HG03103 (cell line): ENCODE measurements at regions not wholly inside any gene's neighbourhood (a gene's known extent, or its start where the extent isn't known, plus 50 kb on each side); places are given as distances from the start of the nearest gene placed in this dataset.
"Not testable (repeated sequence)": the region's sequence is repeated elsewhere in the genome, so short reads cannot be mapped to it uniquely, and the experiment has no call there.

Source experiments
- ATAC-seq: cut with Tn5 transposase; IDR thresholded peaks from one replicate; pipeline ENCODE4 v1.9.1; 2021; ENCODE audit warnings: low read depth; ENCODE audit not compliant: unreplicated experiment

DNA sequence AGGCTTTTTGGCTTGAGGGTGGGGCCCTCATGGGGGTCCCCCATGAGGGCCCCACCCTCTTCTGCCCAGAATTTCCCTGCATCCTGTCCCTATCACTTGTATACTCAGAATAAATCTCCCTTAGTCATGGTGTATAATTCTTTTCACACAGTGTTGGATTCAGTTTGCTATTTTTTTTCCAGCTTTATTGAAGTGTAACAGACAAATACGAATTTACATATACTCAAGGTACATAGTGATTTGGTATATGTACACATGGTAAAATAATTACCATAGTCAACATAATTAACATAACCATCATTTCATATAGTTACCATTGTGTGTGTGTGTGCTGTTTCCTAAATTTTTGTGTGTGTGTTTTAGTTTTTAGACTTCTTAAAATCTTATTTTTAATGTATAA, 289.4 kb downstream of the CNTNAP3B start:
- not testable (repeated sequence) for ATAC-seq

- ATAC-seq: not testable (repeated sequence)
Observed at GRCh38 chr9:41838953-41839352, 290.3 kb downstream of the CNTNAP3B start.

DNA sequence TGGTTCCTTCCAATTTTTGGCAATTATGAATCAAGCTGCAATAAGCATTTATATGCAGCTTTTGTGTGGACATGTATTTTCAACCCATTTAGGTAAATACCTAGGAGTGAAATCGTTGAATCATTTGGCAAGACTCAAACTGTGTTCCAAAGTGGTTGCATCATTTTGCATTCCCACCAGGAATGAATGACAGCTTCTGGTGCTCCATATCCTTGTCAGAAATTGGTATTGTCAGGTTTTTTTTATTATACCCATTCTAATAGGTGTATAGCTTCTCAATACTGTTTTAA, 290.7 kb downstream of the CNTNAP3B start:
- ATAC-seq: not testable (repeated sequence)

DNA sequence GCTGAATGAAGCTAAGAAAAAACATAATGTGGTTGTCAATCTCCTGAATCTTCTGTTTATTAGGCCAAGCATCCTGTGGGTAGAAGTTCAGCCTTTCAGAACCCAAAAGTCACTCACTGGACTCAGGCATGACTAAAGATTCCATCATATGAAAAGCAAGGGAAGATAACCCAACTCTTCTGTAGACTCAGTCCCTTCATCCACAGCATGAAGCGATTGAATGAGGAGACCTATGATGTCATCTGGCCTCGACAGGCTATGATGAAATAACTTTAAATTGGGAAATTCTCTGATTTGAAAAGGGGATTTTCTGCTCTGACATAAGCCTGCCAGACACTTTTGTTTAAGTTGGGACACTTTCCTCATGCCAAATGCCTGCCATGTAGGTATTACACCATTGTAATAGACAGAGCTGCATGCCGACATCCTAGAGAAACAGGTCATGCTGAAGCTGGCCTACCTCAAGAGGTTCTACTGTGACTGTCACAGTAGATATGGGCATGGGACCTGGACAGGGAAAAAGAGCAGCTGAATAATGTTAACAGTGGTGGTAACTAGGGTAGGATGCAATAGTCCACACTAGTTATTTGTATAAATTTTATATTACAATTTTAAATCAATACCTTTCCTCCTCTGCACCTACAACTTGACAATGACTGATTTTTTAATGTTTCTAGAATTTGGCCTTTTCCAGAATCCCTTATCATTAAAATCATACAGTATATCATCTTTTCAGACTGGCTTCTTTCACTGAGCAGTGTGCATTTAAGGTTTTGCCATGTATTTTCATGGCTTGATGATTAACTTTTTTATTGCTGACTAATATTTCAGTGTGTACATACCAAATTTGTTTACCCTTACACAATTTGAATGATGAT, 291.3 kb downstream of the CNTNAP3B start:
- not testable (repeated sequence) for ATAC-seq

GRCh38 chr9:41833108-41833507, 296.1 kb downstream of the CNTNAP3B start:
- ATAC-seq: not testable (repeated sequence)

GRCh38 chr9:41824723-41825122, 304.5 kb downstream of the CNTNAP3B start:
- ATAC-seq: not testable (repeated sequence)

DNA sequence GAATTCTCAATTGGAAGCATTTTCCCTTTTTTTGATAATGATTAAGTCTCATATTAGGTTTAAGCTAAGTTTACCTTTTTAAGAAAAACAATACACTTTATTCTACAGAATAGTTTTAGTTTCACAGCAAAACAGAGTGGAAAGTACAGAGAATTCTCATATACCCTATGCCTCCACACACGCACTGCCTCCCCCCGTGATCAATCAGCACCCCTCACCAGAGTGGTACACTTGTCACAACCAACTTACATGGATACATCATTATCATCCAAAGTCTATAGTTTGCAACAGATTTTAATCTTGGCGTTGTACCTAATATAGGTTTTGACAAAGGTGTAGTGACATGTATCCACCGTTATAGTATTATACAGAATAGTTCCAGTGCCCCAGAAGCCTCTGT, 326.5 kb downstream of the CNTNAP3B start:
- not testable (repeated sequence) for ATAC-seq

DNA sequence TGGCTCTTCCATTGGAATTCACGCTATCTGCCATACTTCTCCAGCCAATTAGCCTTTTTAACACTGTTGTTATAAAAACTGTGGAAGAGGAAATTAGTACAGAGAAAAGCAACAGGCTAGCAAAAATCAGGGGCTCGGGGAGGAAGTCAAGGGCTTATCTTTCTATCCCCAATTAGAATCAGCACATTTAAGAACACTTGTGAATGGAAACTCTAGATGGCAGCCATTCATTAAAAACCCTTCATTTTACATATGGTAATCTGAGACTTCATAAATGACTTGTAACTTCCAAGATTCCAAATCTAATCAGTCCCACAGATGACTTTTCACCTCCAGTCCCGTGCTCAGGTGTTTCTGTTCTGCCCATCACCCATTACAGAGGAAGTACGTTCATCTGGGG, 330.5 kb downstream of the CNTNAP3B start:
- ATAC-seq: not testable (repeated sequence)

- not testable (repeated sequence) for ATAC-seq
Observed at GRCh38 chr9:41790719-41791363, 338.4 kb downstream of the CNTNAP3B start.

DNA sequence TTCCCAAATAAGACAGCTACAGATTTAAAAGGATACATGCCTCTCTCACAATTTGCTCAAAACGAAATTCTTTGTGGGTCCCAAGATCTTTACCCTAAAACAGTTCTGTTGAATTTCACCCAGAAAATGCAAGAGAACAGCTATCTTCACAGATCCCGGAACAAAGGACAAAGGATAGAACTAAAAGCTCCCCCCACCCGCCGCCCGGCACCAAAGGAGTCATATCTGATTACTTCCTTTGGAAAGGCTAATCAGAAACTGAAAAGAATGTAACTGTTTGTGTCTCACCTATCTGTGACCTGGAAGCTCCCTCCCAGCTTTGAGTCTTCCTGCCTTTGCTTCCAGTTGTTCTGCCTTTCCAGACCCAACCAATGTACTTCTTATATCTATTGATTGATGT, 339.2 kb downstream of the CNTNAP3B start:
- ATAC-seq: not testable (repeated sequence)

DNA sequence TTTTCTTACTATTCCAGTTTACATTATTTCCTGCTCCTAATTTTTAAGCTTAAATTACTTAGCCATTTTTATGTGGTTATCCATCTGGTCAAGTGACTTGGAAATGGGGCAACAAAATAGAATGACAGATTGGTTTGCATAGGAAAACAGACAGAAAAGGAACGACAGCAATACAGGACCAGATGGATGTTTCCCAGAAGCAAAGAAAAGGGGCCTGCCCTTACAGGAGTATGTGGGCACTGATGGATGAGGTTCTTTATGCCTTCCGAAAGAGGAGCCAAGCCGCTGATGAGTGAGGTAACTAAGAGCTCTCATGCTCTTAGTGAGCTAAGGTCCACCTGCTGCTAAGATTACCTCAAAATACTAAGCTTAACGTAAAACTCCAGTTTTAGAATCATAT, 339.8 kb downstream of the CNTNAP3B start:
- ATAC-seq: not testable (repeated sequence)

- ATAC-seq: not testable (repeated sequence)
Observed at GRCh38 chr9:41787951-41788350, 341.3 kb downstream of the CNTNAP3B start.

- not testable (repeated sequence) for ATAC-seq
Observed at GRCh38 chr9:41787270-41787669, 342.0 kb downstream of the CNTNAP3B start.

DNA sequence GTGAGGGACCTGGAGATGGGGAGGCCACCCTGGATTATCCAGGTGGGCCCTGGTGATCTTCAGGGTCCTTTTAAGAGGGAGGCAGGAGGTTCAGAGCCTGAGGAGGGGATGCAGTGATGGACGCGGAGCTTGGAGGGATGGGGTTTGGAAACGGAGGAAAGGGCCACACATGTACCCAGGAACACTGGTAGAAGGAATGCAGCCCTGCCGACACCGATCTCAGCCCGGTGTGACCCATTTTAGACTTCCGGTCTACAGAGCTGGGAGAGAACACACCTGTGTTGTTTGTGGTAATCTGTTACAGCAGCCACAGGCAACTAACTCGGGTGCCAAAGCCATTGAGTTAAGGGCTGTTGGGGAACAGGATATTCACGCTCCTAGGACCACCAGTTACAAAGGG, 345.2 kb downstream of the CNTNAP3B start:
- not testable (repeated sequence) for ATAC-seq

- ATAC-seq: not testable (repeated sequence)
Observed at GRCh38 chr9:41783070-41783810, 346.0 kb downstream of the CNTNAP3B start.

GRCh38 chr9:41781899-41782298, 347.3 kb downstream of the CNTNAP3B start:
- ATAC-seq: not testable (repeated sequence)

- ATAC-seq: not testable (repeated sequence)
Observed at GRCh38 chr9:41779897-41780406, 349.3 kb downstream of the CNTNAP3B start.

GRCh38 chr9:41779192-41779591, 350.0 kb downstream of the CNTNAP3B start:
- not testable (repeated sequence) for ATAC-seq

DNA sequence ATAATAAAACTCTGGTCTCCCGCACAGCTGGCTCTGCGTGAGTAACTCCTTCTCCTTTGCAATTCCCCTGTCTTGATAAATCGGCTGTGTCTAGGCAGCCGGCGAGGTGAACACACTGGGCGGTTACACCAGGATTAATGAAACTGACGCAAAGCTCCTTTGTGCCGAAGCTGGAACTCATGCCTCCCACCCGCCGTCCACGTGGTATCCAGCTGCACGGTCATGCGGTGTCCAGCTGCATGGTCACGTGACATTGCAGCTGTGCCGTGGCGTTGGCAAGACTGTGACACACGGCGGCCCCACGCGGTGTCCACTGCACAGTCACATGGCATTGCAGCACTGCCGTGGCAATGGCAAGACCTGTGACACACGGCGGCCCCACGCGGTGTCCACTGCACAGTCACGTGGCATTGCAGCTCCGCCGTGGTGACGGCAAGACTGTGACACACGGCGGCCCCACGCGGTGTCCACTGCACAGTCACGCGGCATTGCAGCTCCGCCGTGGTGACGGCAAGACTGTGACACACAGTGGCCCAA, 350.6 kb downstream of the CNTNAP3B start:
- not testable (repeated sequence) for ATAC-seq

DNA sequence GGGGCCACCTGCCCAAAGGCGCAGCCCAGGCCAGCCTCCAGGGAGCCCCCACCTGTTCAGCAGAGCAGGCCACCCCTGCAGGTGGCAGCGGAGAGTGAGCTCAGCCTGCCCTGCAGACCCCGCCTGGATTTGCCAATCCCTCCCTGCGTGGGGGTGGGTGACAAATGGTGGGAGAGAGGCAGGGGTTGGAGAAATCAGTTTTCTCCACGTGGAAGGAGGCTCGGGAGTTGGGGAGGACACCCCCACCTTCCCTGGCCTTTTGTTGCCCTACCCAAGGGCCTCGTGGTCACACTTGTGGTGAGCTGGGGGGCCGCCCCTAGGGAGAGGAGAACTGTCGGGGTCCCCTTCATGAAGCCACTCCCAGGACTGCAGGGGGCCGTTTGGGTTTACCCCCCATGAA, 351.7 kb downstream of the CNTNAP3B start:
- not testable (repeated sequence) for ATAC-seq

DNA sequence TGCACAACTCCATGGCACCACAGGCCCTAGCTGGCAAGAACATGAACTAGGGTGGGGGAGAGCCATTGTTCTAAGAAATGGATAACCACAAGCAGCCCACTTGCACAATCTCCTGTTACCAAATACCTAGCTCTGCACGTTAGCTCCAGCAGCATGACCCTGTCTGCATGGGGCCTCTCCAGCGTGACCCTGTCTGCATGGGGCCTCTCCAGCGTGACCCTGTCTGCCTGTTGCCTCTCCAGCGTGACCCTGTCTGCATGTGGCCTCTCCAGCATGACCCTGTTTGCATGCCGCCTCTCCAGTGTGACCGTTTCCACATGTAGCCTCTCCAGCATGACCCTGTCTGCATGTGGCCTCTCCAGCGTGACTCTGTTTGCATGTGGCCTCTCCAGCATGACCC, 356.7 kb downstream of the CNTNAP3B start:
- ATAC-seq: not testable (repeated sequence)
